ENCODE measurements at regions not wholly inside any gene's neighbourhood (a gene's known extent, or its start where the extent isn't known, plus 50 kb on each side); places are given as distances from the start of the nearest gene placed in this dataset.

DNA sequence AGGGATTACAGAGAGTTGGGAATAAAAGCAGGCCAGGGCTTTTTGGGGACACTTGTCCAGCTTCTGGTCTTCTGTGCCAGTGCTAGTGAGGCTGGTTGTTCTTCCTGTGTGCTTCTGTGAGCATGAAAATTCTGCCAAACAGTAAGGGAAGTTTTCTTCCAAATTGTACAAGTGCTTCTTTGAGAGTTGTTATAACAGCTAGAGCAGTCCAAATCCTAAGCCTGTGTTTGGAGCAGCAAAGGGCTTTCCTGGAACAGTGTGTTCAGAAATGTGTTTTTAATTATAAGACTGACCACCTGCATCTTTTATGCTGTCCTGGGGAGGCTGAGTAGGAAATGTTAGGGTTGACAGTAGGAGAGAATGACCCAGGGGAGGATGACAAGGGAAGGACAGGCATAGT, 223.0 kb upstream of the P2RY1 start:
- Histone ChIP-seq H3K23me2 (ENCODE audit: insufficient read length, low read depth, low read length, poor library complexity, severe bottlenecking) (no peaks in the 10 kb centered on the region), H2BK120ac (ENCODE audit: low read depth, low read length, poor library complexity, severe bottlenecking) (no peak overlapping the region), H3K56ac (ENCODE audit: insufficient read length, low read depth, low read length) (no peak overlapping the region), H3T11ph (ENCODE audit: low read length) (no peak overlapping the region), H3K79me1 (ENCODE audit: insufficient read depth, low read depth, low read length, poor library complexity, severe bottlenecking) (no peaks in the 10 kb centered on the region), H4K8ac (replicated peaks; ENCODE audit: insufficient read length, low read depth, low read length) (no peak overlapping the region), H3K9me3 (ENCODE audit: control insufficient read depth, low read depth, low read length) (no peaks in the 10 kb centered on the region), H3K79me2 (ENCODE audit: insufficient read depth, low read length) (no peaks in the 10 kb centered on the region), H2BK5ac (ENCODE audit: insufficient read length, low read length) (no peak overlapping the region), H3K4me2 (ENCODE audit: insufficient read depth, insufficient read length, low read length) (no peak overlapping the region), H4K5ac (ENCODE audit: insufficient read length, low read depth, low read length) (no peak overlapping the region), H3K27ac (ENCODE audit: insufficient read length, low read depth, low read length) (no peak overlapping the region), H2BK15ac (ENCODE audit: low read depth, low read length) (no peak overlapping the region), H4K91ac (ENCODE audit: insufficient read length, low read depth, low read length) (no peak overlapping the region), H2BK12ac (ENCODE audit: insufficient read length, low read depth, low read length) (no peak overlapping the region), H3K4me1 (ENCODE audit: insufficient read depth, low read length) (peaks cover 12% of the 10 kb centered on the region), H2AFZ (ENCODE audit: low read length) (peak overlapping the region; percentile 25), H3K27me3 (ENCODE audit: insufficient read depth, low read length) (no peaks in the 10 kb centered on the region), H2AK5ac (ENCODE audit: insufficient read length, low read length) (no peak overlapping the region), H3K4ac (ENCODE audit: low read depth, low read length) (no peak overlapping the region), H3K14ac (ENCODE audit: insufficient read depth, low read length) (no peak overlapping the region), H3K18ac (ENCODE audit: insufficient read length, low read depth, low read length) (no peak overlapping the region), H3K9ac (ENCODE audit: extremely low read depth, insufficient read length, low read length) (no peak overlapping the region), H2BK20ac (ENCODE audit: low read depth, low read length, poor library complexity, severe bottlenecking) (no peak overlapping the region), H4K20me1 (ENCODE audit: control insufficient read depth, insufficient read depth, insufficient read length) (no peaks in the 10 kb centered on the region), H3K23ac (ENCODE audit: insufficient read length, low read depth, low read length) (no peak overlapping the region)
- H3K27me3 Mint-ChIP-seq (ENCODE audit: low read depth): no peaks in the 10 kb centered on the region
- H3K4me1 Mint-ChIP-seq: peaks cover 31 to 32% of the 10 kb centered on the region in 2 experiments
- no peak for DNase-seq
- TF ChIP-seq, protein P1, sequence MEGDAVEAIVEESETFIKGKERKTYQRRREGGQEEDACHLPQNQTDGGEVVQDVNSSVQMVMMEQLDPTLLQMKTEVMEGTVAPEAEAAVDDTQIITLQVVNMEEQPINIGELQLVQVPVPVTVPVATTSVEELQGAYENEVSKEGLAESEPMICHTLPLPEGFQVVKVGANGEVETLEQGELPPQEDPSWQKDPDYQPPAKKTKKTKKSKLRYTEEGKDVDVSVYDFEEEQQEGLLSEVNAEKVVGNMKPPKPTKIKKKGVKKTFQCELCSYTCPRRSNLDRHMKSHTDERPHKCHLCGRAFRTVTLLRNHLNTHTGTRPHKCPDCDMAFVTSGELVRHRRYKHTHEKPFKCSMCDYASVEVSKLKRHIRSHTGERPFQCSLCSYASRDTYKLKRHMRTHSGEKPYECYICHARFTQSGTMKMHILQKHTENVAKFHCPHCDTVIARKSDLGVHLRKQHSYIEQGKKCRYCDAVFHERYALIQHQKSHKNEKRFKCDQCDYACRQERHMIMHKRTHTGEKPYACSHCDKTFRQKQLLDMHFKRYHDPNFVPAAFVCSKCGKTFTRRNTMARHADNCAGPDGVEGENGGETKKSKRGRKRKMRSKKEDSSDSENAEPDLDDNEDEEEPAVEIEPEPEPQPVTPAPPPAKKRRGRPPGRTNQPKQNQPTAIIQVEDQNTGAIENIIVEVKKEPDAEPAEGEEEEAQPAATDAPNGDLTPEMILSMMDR (conservative IDR thresholded peaks at IDR 0.05): no peak
- H3K36me3 Mint-ChIP-seq (ENCODE audit: insufficient read depth in 1 of 3, low read depth in 3 of 3): no peaks in the 10 kb centered on the region
- no peak overlapping the region for H3K4me3 Mint-ChIP-seq
- H3K27ac Mint-ChIP-seq: peak overlapping the region in 1 of 3 experiments; percentile 9; a peak in 1 of 7 replicates
- H3K9me3 Mint-ChIP-seq: no peaks in the 10 kb centered on the region

Data from H9 (cell line).